Stimulated activated naive CD8-positive, alpha-beta T cell treated with anti-CD3 and anti-CD28 coated beads, Interleukin-15, Interleukin-2, amounts not matched to agents 100 U/mL and 50 U/mL, for 24 hours (primary cell): ENCODE measurements at regions not wholly inside any gene's neighbourhood (a gene's known extent, or its start where the extent isn't known, plus 50 kb on each side); places are given as distances from the start of the nearest gene placed in this dataset.

Experiments used
- ATAC-seq: fragments of 150-1000 bp; cut with Tn5 transposase; one replicate; pipeline ENCODE4 v1.10.0; 2021
- DNase-seq: peaks from one replicate; pipeline ENCODE4 v3.0.0; 2021

DNA sequence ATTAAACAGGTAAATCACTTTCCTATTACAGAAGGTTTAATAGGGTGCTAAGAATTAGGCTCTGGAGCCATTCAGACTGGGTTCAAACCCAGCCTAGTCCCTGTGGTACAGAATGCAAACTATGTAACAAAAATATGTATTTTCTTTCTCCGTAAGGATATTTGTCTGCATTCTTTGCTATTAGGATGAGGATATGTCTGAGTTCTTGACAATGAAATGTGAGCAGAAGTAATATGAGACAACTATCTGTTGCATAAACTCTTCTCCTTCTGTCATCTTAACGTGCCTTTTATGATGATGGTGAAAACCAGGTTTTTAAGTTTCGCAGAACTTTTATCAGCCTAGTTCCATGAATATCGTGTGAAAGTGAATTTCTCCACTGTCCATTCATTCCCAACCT, 1129.1 kb upstream of the ZEB2 start:
- ATAC-seq (no peak), DNase-seq (no peak)

GRCh38 chr2:145644820-145645302, 1124.9 kb upstream of the ZEB2 start:
- DNase-seq, result no peak
- ATAC-seq, result no peak

DNA sequence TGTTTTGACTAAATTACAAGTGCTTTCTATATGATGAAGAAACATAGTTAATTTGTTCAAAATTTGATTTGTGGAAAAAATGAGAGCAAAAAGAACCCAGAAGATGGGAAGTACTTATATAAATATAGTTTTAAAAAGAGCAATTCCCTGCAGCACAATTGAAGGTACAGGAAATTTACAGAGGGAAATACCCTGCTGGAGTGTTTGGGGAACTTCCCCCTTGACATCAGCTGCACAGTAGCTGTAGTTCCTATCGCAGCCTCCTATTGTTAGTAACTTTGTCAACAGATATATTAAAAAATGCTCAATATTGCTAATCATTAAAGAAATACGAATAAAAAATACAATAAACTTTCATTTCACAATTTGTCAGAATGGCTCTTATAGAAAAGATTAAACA, 1118.8 kb upstream of the ZEB2 start:
- ATAC-seq (no peak), DNase-seq (no peak)

- DNase-seq (no peak), ATAC-seq (no peak)
Measured at GRCh38 chr2:145635706-145636427, 1115.9 kb upstream of the ZEB2 start.

DNA sequence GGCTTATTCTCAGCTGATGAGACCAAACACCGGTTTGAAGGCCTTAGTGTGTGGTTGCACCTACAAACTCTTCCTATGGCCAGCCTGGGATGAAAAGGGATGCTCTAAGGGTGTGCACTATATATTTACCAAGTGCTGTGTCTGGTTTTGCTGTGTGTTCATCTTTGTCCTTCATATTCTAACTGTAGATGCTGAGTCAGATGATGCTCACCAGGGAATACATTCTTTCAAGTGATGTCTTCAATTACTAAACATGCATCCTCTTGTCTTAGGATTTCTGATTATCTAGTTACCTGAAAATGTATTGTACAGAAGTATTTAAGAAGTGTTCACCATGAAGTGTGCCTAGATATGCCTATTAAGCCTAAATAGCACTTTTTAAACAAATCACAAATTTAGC, 1111.6 kb upstream of the ZEB2 start:
- ATAC-seq (no peak), DNase-seq (no peak)

- ATAC-seq, result no peak
- DNase-seq, result no peak
Measured at GRCh38 chr2:145626301-145626700, 1106.4 kb upstream of the ZEB2 start.

GRCh38 chr2:145625111-145625510, 1105.2 kb upstream of the ZEB2 start:
- no peak for ATAC-seq
- no peak for DNase-seq

GRCh38 chr2:145623136-145623535, 1103.2 kb upstream of the ZEB2 start:
- ATAC-seq (no peak), DNase-seq (no peak)

- no peak for DNase-seq
- no peak for ATAC-seq
Measured at GRCh38 chr2:145622285-145622684, 1102.4 kb upstream of the ZEB2 start.

DNA sequence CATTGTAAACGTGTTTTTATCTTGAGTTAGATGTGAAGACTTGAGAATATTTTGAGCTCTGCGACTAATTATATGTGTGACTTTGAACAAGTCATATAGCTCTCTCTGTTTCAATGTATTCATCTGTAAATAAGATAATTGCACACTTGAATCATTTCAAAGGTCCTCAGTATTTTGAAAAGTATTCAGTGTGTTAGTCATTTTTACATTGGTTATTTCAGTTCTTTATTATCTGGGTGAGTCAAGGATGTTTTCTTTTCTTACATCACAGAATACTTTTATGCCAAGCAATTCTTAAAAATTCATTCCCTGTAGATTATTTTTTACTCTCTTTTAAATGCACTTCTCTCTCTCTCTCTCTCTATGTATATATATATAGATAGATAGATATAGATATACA, 1098.0 kb upstream of the ZEB2 start:
- DNase-seq (no peak), ATAC-seq (no peak)

GRCh38 chr2:145617420-145617819, 1097.5 kb upstream of the ZEB2 start:
- ATAC-seq (no peak), DNase-seq (no peak)

DNA sequence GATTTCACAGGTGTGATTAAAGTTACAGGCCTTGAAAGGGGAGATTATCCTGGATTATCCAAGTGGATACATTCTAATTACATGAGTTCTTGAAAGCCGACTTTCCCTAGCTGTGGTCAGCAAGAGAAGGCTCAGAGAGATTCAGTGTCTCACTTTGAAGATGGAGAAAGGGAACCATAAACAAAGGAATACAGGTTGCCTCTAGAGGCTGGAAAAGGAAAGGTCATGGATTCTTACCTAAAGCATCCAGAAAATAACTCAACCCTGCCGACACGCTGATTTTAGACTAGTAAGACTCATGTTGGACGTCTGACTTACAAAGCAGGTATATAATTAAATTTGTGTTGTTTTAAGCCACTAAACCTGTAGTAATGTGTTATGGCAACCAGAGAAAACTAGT, 1095.7 kb upstream of the ZEB2 start:
- no peak for ATAC-seq
- DNase-seq, result no peak

DNA sequence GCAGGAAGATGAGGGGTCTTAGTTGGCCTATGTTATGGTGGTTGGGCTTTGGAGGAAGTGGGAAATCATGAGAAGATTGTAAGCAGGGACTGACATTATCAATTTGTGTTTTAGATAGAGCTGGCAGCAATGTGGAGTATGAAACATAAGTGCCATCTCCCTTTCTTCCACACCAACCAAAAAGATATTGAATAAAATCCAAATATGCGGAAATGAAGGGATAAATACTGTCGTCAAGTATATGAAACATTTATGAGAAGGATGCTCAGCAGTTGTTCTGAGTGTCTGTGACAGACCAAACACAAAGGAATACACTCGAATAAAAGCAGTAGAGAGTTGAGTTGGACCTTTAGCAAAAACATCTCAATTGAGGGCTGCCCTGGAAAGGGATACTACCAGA, 1090.0 kb upstream of the ZEB2 start:
- no peak for ATAC-seq
- no peak for DNase-seq

GRCh38 chr2:145601361-145601925, 1081.5 kb upstream of the ZEB2 start:
- DNase-seq (no peak), ATAC-seq (no peak)

DNA sequence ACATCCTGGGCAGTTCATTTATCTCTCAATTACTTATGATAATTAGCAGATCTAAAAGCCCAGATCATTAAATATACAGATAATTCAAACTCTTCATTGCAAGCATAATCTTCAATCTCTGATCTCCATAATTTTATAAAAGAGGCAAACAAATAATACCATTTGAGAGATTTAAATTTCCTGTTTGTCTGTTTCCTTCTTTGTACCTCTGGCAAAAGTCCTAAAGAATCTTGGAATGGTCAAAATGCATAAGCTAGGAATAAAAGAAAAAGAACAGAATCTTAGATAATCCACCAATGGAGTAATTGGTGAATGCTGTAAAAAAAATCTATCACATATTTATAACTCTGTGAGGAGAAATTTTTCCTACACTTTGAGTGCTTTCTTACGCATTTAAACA, 1080.9 kb upstream of the ZEB2 start:
- no peak for ATAC-seq

GRCh38 chr2:145599756-145600155, 1079.8 kb upstream of the ZEB2 start:
- no peak for ATAC-seq
- DNase-seq, result no peak

More for the DNA sequence above, 1080.9 kb upstream of the ZEB2 start:
- DNase-seq, result no peak

GRCh38 chr2:145598434-145598833, 1078.5 kb upstream of the ZEB2 start:
- no peak for DNase-seq
- no peak for ATAC-seq

DNA sequence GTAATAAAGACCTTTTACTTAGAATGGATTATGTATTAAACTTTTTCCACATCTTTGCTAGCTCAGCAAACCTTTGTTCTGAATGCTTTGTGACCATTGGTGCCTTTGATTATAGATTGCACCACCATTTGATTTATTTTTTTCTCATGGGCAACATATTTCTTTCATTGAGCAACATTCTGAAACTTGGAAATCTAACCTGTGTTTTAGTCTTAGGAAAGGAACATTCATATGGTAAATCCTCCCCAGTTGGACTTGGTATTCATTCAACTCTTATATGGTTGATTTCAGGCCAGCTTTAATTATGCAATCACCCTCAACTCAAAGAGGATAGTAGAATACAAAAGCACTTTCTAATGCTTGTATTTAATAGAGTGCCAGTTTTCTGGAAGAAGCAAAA, 1077.9 kb upstream of the ZEB2 start:
- no peak for ATAC-seq
- no peak for DNase-seq

DNA sequence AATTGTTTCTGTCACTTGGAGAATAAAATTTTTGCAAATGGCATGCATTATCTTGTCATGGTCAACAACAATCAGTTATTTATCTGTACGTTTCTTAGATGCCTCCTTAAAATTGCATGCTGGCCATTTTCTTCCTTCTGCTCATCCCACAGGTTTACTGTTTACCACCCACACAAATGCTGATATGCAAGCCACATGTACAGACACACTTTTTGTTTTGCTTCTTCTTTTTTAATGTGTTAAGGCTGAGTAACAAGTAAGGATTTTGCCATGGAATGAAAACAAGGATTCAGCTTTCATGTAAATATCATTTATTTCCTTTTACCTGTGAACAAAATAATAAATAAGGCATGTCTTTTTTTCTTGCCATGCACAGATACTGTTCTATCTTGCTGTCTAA, 1077.1 kb upstream of the ZEB2 start:
- ATAC-seq (no peak), DNase-seq (no peak)

DNA sequence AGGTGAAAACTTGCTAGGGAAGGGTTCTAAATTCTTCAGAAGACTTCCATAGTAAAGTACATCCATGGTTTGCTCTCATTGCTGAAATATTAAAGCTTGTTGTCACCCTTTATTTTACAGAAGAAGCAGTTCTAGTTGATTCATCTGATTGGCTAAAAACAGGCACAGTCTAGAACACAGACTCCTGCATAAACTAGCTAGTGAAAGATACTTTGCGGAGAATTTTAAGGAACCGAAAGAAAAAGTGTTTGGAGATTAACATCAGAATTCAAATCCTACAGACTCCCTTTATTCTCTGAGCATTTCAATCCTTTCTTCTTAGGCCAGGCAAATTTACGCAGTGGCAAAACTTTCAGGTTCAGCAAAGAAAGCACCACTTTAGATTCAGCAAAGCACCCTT, 1076.5 kb upstream of the ZEB2 start:
- DNase-seq (no peak), ATAC-seq (no peak)

- ATAC-seq, result no peak
- no peak for DNase-seq
Measured at GRCh38 chr2:145595296-145595695, 1075.4 kb upstream of the ZEB2 start.

DNA sequence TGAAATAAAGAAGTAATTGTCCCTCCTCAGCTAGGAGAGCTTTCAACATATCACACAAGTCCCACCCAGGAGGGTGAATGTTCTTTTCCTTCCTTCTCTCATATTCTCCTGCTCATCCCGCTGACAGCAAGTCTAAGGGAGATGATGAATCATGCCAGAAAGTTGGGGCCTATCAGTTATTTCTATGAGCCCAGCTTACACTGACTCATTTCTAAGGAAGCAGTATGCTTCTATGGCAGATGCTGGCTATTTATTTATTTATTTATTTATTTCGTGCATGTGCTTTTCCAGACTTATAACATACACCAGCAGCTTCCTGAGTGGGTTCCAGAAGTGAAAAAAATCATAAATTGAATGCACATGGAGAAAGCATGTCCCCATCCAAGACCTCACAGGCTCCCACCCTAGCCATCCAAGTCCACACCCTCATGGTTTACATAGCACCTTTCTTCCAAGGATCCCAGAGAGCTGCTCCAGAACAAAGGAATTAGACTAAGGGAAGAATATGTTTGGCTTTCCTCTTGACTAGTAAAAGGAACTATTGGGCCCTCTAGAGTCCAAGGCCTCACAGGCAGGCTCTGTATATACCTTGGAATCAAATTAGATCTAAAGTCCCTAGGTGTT, 1074.2 kb upstream of the ZEB2 start:
- ATAC-seq (no peak), DNase-seq (no peak)

DNA sequence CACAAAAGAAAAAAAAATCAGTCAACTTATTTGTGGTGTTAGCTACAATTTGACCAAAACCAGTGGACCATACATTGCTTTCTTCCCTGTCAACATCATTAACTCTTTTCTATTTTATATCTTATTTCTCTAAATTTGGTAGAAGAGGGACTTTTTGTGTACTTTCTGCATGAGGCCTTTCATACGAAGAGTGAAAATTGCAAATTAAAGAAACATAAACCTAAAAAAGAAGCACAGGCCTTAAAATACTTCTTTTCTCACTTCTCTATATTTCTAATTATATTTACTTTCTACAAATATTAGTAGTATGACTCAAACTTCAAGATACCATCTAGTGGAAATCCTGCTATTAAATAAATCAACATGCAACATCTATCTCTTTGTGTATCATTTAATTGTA, 1073.4 kb upstream of the ZEB2 start:
- DNase-seq (no peak), ATAC-seq (no peak)

- DNase-seq (no peak), ATAC-seq (no peak)
Measured at GRCh38 chr2:145592361-145592760, 1072.4 kb upstream of the ZEB2 start.
